ENCODE measurements at regions not wholly inside any gene's neighbourhood (a gene's known extent, or its start where the extent isn't known, plus 50 kb on each side); places are given as distances from the start of the nearest gene placed in this dataset.

DNA sequence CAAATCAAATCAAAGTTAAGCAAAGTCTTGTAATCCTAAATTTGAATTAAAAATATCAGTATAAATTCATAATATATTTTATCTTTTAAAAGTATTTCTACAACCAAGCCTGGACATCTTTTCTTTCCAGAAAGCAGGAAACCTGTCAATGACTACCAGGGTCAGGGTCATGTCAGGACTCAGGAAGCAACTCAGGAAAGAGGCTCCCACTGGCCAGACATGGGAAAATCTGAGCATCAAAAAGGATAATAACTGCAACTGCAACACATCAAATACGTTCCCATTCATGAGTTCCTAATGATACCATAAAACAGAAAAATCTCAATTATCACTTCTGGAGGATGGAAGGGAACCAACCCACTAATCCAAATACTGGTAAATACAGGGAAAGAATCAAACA is 76.0 kb upstream of the GALNT18 start:
- no peaks in the 10 kb centered on the region for H3K27me3 ChIP-seq (ENCODE audit: insufficient read depth)
- H3K9me2 ChIP-seq (ENCODE audit: insufficient read depth), result no peaks in the 10 kb centered on the region; the same call in 1 of the 2 replicates
- no peak overlapping the region for H3K4me3 Mint-ChIP-seq

DNA sequence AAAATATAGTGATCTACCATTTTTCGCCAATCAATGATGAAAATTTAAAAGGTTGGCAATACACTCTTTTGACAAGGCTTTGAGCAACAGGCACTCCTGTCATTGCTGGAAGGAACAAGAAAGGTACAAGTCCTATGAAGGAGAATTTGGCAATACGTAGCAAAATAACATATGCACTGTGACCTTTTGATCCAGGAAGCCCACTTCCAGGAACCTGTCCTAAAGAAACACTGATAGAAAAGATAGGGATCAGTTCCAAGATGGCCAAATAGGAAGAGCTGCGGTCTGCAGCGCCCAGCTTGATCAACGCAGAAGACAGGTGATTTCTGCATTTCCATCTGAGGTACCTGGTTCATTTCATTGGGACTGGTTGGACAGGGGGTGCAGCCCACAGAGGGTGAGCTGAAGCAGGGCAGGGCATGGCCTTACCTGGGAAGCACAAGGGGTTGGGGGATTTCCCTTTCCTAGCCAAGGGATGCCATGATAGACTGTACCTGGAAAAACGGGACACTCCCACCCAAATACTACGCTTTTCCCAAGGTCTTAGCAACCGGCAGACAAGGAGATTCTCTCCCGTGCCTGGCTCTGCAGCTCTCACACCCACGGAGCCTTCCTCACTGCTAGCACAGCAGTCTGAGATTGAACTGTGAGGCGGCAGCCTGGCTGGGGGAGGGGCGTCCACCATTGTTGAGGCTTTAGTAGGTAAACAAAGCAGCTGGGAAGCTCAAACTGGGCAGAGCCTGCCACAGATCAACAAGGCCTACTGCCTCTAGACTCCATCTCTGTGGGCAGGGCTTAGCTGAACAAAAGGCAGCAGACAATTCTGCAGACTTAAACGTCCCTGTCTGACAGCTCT is 69.7 kb upstream of the GALNT18 start:
- peaks cover 8% of the 10 kb centered on the region for H3K27me3 Mint-ChIP-seq (ENCODE audit: insufficient read depth, low read depth, poor library complexity)
- peak overlapping the region; percentile 50 for H3K4me3 Mint-ChIP-seq
- Histone ChIP-seq H3K27ac (ENCODE audit: low read depth) (no peak overlapping the region), H3K4me1 (ENCODE audit: insufficient read depth) (peaks cover 12% of the 10 kb centered on the region), H3K36me3 (ENCODE audit: insufficient read depth) (no peaks in the 10 kb centered on the region), H3K4me2 (peak overlapping the region; percentile 70), H3K4me3 (peak overlapping the region; percentile 33; the same call in 1 of the 2 replicates), H3K79me2 (replicated peaks; ENCODE audit: insufficient read depth) (no peaks in the 10 kb centered on the region), H4K20me1 (replicated peaks; ENCODE audit: insufficient read depth) (no peaks in the 10 kb centered on the region), H3K9me2 (ENCODE audit: insufficient read depth) (no peaks in the 10 kb centered on the region; the same call in 1 of the 2 replicates), H3K27me3 (ENCODE audit: insufficient read depth) (no peaks in the 10 kb centered on the region), H2AFZ (peak overlapping the region; percentile 85), H3F3A (replicated peaks; ENCODE audit: low read depth) (no peaks in the 10 kb centered on the region)
- peaks cover 8% of the 10 kb centered on the region for H3K4me1 Mint-ChIP-seq
- H3K27ac Mint-ChIP-seq, result peak overlapping the region; percentile 79
- DNase-seq (ENCODE audit: low spot score) (peak; percentile 47), ATAC-seq (peak; percentile 89)
- peaks cover 2% of the 10 kb centered on the region; the same call in 1 of the 3 replicates for H3K9me3 Mint-ChIP-seq
- H3K36me3 Mint-ChIP-seq (ENCODE audit: low read depth), result peaks cover 8% of the 10 kb centered on the region; the same call in 1 of the 3 replicates
- TF ChIP-seq, protein P1, sequence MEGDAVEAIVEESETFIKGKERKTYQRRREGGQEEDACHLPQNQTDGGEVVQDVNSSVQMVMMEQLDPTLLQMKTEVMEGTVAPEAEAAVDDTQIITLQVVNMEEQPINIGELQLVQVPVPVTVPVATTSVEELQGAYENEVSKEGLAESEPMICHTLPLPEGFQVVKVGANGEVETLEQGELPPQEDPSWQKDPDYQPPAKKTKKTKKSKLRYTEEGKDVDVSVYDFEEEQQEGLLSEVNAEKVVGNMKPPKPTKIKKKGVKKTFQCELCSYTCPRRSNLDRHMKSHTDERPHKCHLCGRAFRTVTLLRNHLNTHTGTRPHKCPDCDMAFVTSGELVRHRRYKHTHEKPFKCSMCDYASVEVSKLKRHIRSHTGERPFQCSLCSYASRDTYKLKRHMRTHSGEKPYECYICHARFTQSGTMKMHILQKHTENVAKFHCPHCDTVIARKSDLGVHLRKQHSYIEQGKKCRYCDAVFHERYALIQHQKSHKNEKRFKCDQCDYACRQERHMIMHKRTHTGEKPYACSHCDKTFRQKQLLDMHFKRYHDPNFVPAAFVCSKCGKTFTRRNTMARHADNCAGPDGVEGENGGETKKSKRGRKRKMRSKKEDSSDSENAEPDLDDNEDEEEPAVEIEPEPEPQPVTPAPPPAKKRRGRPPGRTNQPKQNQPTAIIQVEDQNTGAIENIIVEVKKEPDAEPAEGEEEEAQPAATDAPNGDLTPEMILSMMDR (conservative IDR thresholded peaks at IDR 0.05; ENCODE audit: low read depth in 2 of 2), result no peak
- no peak for TF ChIP-seq EZH2phosphoT487 (IDR thresholded peaks at IDR 0.05; ENCODE audit: unreplicated experiment)
- TF ChIP-seq ZNF331 (CRISPR knock-in tag; IDR thresholded peaks at IDR 0.05; ENCODE audit: low read depth), result no peak
- no peak for TF ChIP-seq CREB1 (CRISPR knock-in tag; IDR thresholded peaks at IDR 0.05; ENCODE audit: low read depth)
- TF ChIP-seq, protein P2, sequence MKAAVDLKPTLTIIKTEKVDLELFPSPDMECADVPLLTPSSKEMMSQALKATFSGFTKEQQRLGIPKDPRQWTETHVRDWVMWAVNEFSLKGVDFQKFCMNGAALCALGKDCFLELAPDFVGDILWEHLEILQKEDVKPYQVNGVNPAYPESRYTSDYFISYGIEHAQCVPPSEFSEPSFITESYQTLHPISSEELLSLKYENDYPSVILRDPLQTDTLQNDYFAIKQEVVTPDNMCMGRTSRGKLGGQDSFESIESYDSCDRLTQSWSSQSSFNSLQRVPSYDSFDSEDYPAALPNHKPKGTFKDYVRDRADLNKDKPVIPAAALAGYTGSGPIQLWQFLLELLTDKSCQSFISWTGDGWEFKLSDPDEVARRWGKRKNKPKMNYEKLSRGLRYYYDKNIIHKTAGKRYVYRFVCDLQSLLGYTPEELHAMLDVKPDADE (IDR thresholded peaks at IDR 0.05), result no peak
- TF ChIP-seq EZH2 (IDR thresholded peaks at IDR 0.05; ENCODE audit: low read depth, unreplicated experiment), result no peak
- TF ChIP-seq POLR2AphosphoS5 (IDR thresholded peaks at IDR 0.05; ENCODE audit: low read depth), result no peak

More for the DNA sequence above, 76.0 kb upstream of the GALNT18 start:
- no peaks in the 10 kb centered on the region for H3F3A ChIP-seq (replicated peaks; ENCODE audit: low read depth)
- Mint-ChIP-seq H3K36me3 (ENCODE audit: low read depth) (peaks cover 8% of the 10 kb centered on the region; the same call in 1 of the 3 replicates), H3K4me1 (no peaks in the 10 kb centered on the region), H3K27me3 (ENCODE audit: insufficient read depth, low read depth, poor library complexity) (peaks cover 5% of the 10 kb centered on the region), H3K27ac (no peak overlapping the region), H3K9me3 (peaks cover 2% of the 10 kb centered on the region; the same call in 1 of the 3 replicates)
- no peak overlapping the region for H3K4me3 ChIP-seq
- no peak overlapping the region for H3K4me2 ChIP-seq
- H2AFZ ChIP-seq, result no peak overlapping the region
- H3K79me2 ChIP-seq (replicated peaks; ENCODE audit: insufficient read depth), result no peaks in the 10 kb centered on the region
- TF ChIP-seq JUNB (IDR thresholded peaks at IDR 0.05; ENCODE audit: unreplicated experiment) (no peak), STAT1 (IDR thresholded peaks at IDR 0.05; ENCODE audit: unreplicated experiment) (no peak), EZH2phosphoT487 (IDR thresholded peaks at IDR 0.05; ENCODE audit: unreplicated experiment) (no peak), ZNF331 (CRISPR knock-in tag; IDR thresholded peaks at IDR 0.05; ENCODE audit: low read depth) (no peak), EZH2 (IDR thresholded peaks at IDR 0.05; ENCODE audit: low read depth, unreplicated experiment) (no peak), POLR2AphosphoS5 (IDR thresholded peaks at IDR 0.05; ENCODE audit: low read depth) (no peak)
- TF ChIP-seq, protein P2 (IDR thresholded peaks at IDR 0.05), result no peak
- TF ChIP-seq, protein P1 (conservative IDR thresholded peaks at IDR 0.05; ENCODE audit: low read depth in 2 of 2), result no peak
- no peak overlapping the region for H3K27ac ChIP-seq (ENCODE audit: low read depth)
- H4K20me1 ChIP-seq (replicated peaks; ENCODE audit: insufficient read depth), result no peaks in the 10 kb centered on the region
- ATAC-seq (no peak), DNase-seq (ENCODE audit: low spot score) (no peak)
- H3K4me1 ChIP-seq (ENCODE audit: insufficient read depth), result no peaks in the 10 kb centered on the region
- H3K36me3 ChIP-seq (ENCODE audit: insufficient read depth), result no peaks in the 10 kb centered on the region
